Keratinocyte (primary cell): ENCODE measurements at regions not wholly inside any gene's neighbourhood (a gene's known extent, or its start where the extent isn't known, plus 50 kb on each side); places are given as distances from the start of the nearest gene placed in this dataset.

Experiments
- EZH2 ChIP-seq: IDR thresholded peaks from one replicate; pipeline ENCODE4 v1.6.1; 2012; ENCODE audit warnings: inconsistent platforms, mild to moderate bottlenecking, low read length, moderate library complexity
- TF ChIP-seq, protein P1 (sequence below), 3 experiments: IDR thresholded peaks in 1 of 3; conservative IDR thresholded peaks in 1 of 3; optimal IDR thresholded peaks in 1 of 3; 2 replicates in 2 of 3; 3 replicates in 1 of 3; pipeline versions ENCODE3 to v1.5.1; 2011; ENCODE audit warnings: low read length in 3 of 3, mild to moderate bottlenecking in 3 of 3, moderate library complexity in 2 of 3, control low read depth in 1 of 3, inconsistent platforms in 1 of 3; ENCODE audit not compliant: insufficient read depth in 2 of 3; ENCODE audit errors: extremely low read depth in 1 of 3

DNA sequence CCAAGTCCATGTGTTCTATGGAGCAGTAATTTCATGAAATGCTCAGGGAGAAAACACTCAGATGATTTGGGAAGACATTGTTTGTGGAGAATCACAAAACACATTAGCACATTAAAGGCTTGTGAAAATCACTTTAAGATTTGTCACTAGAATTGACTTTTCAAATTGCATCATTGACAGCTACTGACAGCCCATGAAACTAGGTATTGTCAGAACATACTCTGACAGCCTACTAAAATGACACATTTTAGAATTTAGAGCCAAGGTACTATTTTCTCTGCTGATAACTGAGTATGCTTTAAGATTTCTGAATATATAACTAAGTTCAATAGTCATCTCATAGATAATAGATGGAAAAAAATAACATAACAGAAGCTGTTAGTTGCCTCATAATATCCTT is 67.4 kb upstream of the FOXC1 start:
- TF ChIP-seq, protein P1, sequence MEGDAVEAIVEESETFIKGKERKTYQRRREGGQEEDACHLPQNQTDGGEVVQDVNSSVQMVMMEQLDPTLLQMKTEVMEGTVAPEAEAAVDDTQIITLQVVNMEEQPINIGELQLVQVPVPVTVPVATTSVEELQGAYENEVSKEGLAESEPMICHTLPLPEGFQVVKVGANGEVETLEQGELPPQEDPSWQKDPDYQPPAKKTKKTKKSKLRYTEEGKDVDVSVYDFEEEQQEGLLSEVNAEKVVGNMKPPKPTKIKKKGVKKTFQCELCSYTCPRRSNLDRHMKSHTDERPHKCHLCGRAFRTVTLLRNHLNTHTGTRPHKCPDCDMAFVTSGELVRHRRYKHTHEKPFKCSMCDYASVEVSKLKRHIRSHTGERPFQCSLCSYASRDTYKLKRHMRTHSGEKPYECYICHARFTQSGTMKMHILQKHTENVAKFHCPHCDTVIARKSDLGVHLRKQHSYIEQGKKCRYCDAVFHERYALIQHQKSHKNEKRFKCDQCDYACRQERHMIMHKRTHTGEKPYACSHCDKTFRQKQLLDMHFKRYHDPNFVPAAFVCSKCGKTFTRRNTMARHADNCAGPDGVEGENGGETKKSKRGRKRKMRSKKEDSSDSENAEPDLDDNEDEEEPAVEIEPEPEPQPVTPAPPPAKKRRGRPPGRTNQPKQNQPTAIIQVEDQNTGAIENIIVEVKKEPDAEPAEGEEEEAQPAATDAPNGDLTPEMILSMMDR (optimal IDR thresholded peaks at IDR 0.05 in 1 of 3, IDR thresholded peaks at IDR 0.05 in 1 of 3, conservative IDR thresholded peaks at IDR 0.05 in 1 of 3; ENCODE audit: extremely low read depth in 1 of 3, insufficient read depth in 2 of 3, low read length in 3 of 3) = no peak
- no peak for TF ChIP-seq EZH2
